HG03354 (cell line): ENCODE measurements at regions not wholly inside any gene's neighbourhood (a gene's known extent, or its start where the extent isn't known, plus 50 kb on each side); places are given as distances from the start of the nearest gene placed in this dataset.
"Not testable (repeated sequence)": the region's sequence is repeated elsewhere in the genome, so short reads cannot be mapped to it uniquely, and the experiment has no call there.

Source experiments
- ATAC-seq: cut with Tn5 transposase; IDR thresholded peaks from one replicate; pipeline ENCODE4 v1.9.1; 2021; ENCODE audit warnings: mild to moderate bottlenecking; ENCODE audit not compliant: unreplicated experiment, poor library complexity, severe bottlenecking

- not testable (repeated sequence) for ATAC-seq
Measured at GRCh38 chr5:171726819-171727218, 58.8 kb upstream of the SMIM23 start.

GRCh38 chr5:171728686-171729085, 56.9 kb upstream of the SMIM23 start:
- ATAC-seq: no peak
